Activated CD8-positive, alpha-beta T cell treated with anti-CD3 and anti-CD28 coated beads for 36 hours (primary cell): ENCODE measurements at regions not wholly inside any gene's neighbourhood (a gene's known extent, or its start where the extent isn't known, plus 50 kb on each side); places are given as distances from the start of the nearest gene placed in this dataset.

ENCODE experiments used
- ATAC-seq: fragments of 200-7000 bp; cut with Tn5 transposase; one replicate; pipeline ENCODE4 v1.10.0; 2021; ENCODE audit warnings: mild to moderate bottlenecking, moderate library complexity
- CTCF ChIA-PET: fragments of 350-600 bp; sonication (Branson Sonifier 250); formaldehyde crosslinking; loops from one replicate; lab custom pipeline; 2021; ENCODE audit warnings: antibody characterized with exemption; lab: Charles Lee
- POLR2A ChIA-PET: fragments of 350-600 bp; sonication (Branson Sonifier 250); formaldehyde crosslinking; loops from one replicate; lab custom pipeline; 2021; ENCODE audit warnings: antibody characterized with exemption; lab: Charles Lee
- DNase-seq: peaks from one replicate; pipeline ENCODE4 v3.0.0-alpha.2; 2020
- H3K27ac Mint-ChIP-seq: one replicate; pipeline ENCODE4 v1.8.0; 2021; ENCODE audit warnings: mild to moderate bottlenecking, mixed read lengths
- H3K27me3 Mint-ChIP-seq: one replicate; pipeline ENCODE4 v1.8.0; 2021; ENCODE audit warnings: mixed read lengths
- H3K36me3 Mint-ChIP-seq: one replicate; pipeline ENCODE4 v1.8.0; 2021; ENCODE audit warnings: low read depth, mixed read lengths
- H3K4me1 Mint-ChIP-seq: one replicate; pipeline ENCODE4 v1.8.0; 2021; ENCODE audit warnings: low read depth, mixed read lengths
- H3K4me3 Mint-ChIP-seq: one replicate; pipeline ENCODE4 v1.8.0; 2021; ENCODE audit warnings: mild to moderate bottlenecking, moderate library complexity, mixed read lengths
- H3K9me3 Mint-ChIP-seq: one replicate; pipeline ENCODE4 v1.8.0; 2021; ENCODE audit warnings: mixed read lengths
- CTCF ChIP-seq: fragments of 200-600 bp; IDR thresholded peaks from one replicate; pipeline ENCODE4 v1.8.0; 2022; ENCODE audit warnings: antibody characterized with exemption, mild to moderate bottlenecking
- intact Hi-C: fragments of 100-400 bp; cut with micrococcal nuclease; formaldehyde crosslinking; loops from one replicate; pipeline ENCODE4 v1.10.0; 2022

GRCh38 chr20:4071178-4071693 is 55.9 kb upstream of the RNF24 start:
- no peak overlapping the region for H3K27ac Mint-ChIP-seq
- TF ChIP-seq CTCF, result no peak
- intact Hi-C loops, result no loop called here

GRCh38 chr20:4070323-4071177 is 55.2 kb upstream of the RNF24 start:
- CTCF ChIA-PET, result interaction anchor here (0.7 to 5.7 kb wide), 8 partner anchors 9 to 360 kb away, joined by 3 to 38 read pairs (median 4); no protein-coding TSS in a partner anchor
- POLR2A ChIA-PET, result no interaction called here
- intact Hi-C loops, result no loop called here
- no peak for DNase-seq
- TF ChIP-seq CTCF, result no peak
- ATAC-seq, result no peak
- Mint-ChIP-seq H3K36me3 (no peaks in the 10 kb centered on the region), H3K27me3 (no peaks in the 10 kb centered on the region), H3K4me1 (no peaks in the 10 kb centered on the region), H3K4me3 (no peak overlapping the region), H3K27ac (no peak overlapping the region), H3K9me3 (no peaks in the 10 kb centered on the region)

More at GRCh38 chr20:4071178-4071693, 55.9 kb upstream of the RNF24 start:
- ChIA-PET CTCF (interaction anchor here (0.7 to 5.7 kb wide), 7 partner anchors 10 to 360 kb away, joined by 3 to 38 read pairs (median 4); no protein-coding TSS in a partner anchor), POLR2A (interaction anchor here (1.0 kb wide), 1 partner anchor 14 kb away, joined by 3 read pairs; no protein-coding TSS in a partner anchor)
- H3K27me3 Mint-ChIP-seq, result no peaks in the 10 kb centered on the region
- H3K36me3 Mint-ChIP-seq, result no peaks in the 10 kb centered on the region
- no peaks in the 10 kb centered on the region for H3K9me3 Mint-ChIP-seq
- H3K4me1 Mint-ChIP-seq, result no peaks in the 10 kb centered on the region
- no peak overlapping the region for H3K4me3 Mint-ChIP-seq
- ATAC-seq (no peak), DNase-seq (no peak)

DNA sequence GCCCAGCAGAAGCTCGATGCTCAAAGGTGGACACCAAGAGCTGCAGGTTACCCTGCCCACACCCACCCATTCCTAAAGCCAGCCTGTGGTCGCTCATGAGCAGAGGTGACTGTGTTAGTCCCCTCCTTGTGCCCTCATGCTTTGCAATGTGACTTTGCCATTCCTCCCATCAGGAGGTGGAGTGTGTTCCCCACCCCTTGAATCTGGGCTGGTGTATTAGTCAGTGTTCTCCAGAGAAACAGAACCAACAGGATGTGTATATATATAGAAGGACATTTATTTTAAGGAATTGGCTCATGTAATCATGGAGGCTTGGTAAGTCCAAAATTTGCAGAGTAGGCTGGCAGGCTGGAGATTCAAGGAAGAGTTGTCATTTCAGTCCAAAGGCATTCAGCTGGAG is 54.4 kb upstream of the RNF24 start:
- no peaks in the 10 kb centered on the region for H3K36me3 Mint-ChIP-seq
- H3K27ac Mint-ChIP-seq, result no peak overlapping the region
- ChIA-PET POLR2A (interaction anchor here (0.5 to 1.2 kb wide), 2 partner anchors 11 to 477 kb away, joined by 3 read pairs; no protein-coding TSS in a partner anchor), CTCF (interaction anchor here (1.3 to 5.7 kb wide), 2 partner anchors 15 to 49 kb away, joined by 3 to 38 read pairs; no protein-coding TSS in a partner anchor)
- peaks cover 2% of the 10 kb centered on the region for H3K4me1 Mint-ChIP-seq
- H3K4me3 Mint-ChIP-seq, result no peak overlapping the region
- no peak for TF ChIP-seq CTCF
- no peak for ATAC-seq
- intact Hi-C loops, result no loop called here
- no peaks in the 10 kb centered on the region for H3K9me3 Mint-ChIP-seq
- H3K27me3 Mint-ChIP-seq, result no peaks in the 10 kb centered on the region
- no peak for DNase-seq

- intact Hi-C loops, result no loop called here
- POLR2A ChIA-PET, result interaction anchor here (0.7 to 1.2 kb wide), 3 partner anchors 10 to 138 kb away, joined by 3 read pairs; no protein-coding TSS in a partner anchor
- ATAC-seq, result no peak
- H3K4me1 Mint-ChIP-seq, result peaks cover 2% of the 10 kb centered on the region
- DNase-seq, result no peak
- CTCF ChIA-PET, result no interaction called here
- no peak overlapping the region for H3K4me3 Mint-ChIP-seq
- no peak for TF ChIP-seq CTCF
- H3K27ac Mint-ChIP-seq, result no peak overlapping the region
- no peaks in the 10 kb centered on the region for H3K36me3 Mint-ChIP-seq
- H3K27me3 Mint-ChIP-seq, result no peaks in the 10 kb centered on the region
- no peaks in the 10 kb centered on the region for H3K9me3 Mint-ChIP-seq
Measured at GRCh38 chr20:4068708-4069107, 53.4 kb upstream of the RNF24 start.
